OCI-LY1 (cell line): ENCODE measurements at regions not wholly inside any gene's neighbourhood (a gene's known extent, or its start where the extent isn't known, plus 50 kb on each side); places are given as distances from the start of the nearest gene placed in this dataset.

Source experiments
- H2AFZ ChIP-seq: fragments of 200-600 bp; sonication (generic), shearing (Covaris generic); 2 replicates; pipeline ENCODE4 v1.6.0; 2014; ENCODE audit warnings: antibody characterized with exemption, mild to moderate bottlenecking, low read length
- H3F3A ChIP-seq: fragments of 200-600 bp; sonication (generic), shearing (Covaris generic); 2 replicates; pipeline ENCODE4 v1.6.0; 2014; ENCODE audit warnings: mild to moderate bottlenecking, antibody characterized with exemption, low read length, moderate library complexity; ENCODE audit not compliant: insufficient read depth
- H3K27ac ChIP-seq: fragments of 200-600 bp; sonication (generic); 2 replicates; pipeline ENCODE4 v1.5.1; 2014; ENCODE audit warnings: low read length, mixed run types, mild to moderate bottlenecking, low read depth; ENCODE audit not compliant: poor library complexity, severe bottlenecking
- H3K27me3 ChIP-seq: fragments of 200-600 bp; sonication (generic); 2 replicates; pipeline ENCODE4 v1.6.0; 2014; ENCODE audit warnings: antibody characterized with exemption, mild to moderate bottlenecking, low read length, moderate library complexity; ENCODE audit not compliant: insufficient read depth
- H3K36me3 ChIP-seq: fragments of 200-600 bp; sonication (generic); 2 replicates; pipeline ENCODE4 v1.6.1; 2014; ENCODE audit warnings: mild to moderate bottlenecking, antibody characterized with exemption, low read length, moderate library complexity, mixed read lengths; ENCODE audit not compliant: insufficient read depth
- H3K4me1 ChIP-seq: fragments of 200-600 bp; sonication (generic); 2 replicates; pipeline ENCODE4 v1.5.1; 2014; ENCODE audit warnings: mild to moderate bottlenecking, low read length, moderate library complexity; ENCODE audit not compliant: insufficient read depth, severe bottlenecking
- H3K4me2 ChIP-seq: fragments of 200-600 bp; sonication (generic), shearing (Covaris generic); 2 replicates; pipeline ENCODE4 v1.6.1; 2014; ENCODE audit warnings: low read length
- H3K4me3 ChIP-seq: fragments of 200-600 bp; sonication (generic); 2 replicates; pipeline ENCODE4 v1.5.1; 2014; ENCODE audit warnings: low read length, low read depth, mild to moderate bottlenecking, mixed read lengths; ENCODE audit not compliant: poor library complexity, severe bottlenecking
- H3K79me2 ChIP-seq: fragments of 200-600 bp; shearing (Covaris generic); 2 replicates; pipeline ENCODE4 v1.6.1; 2016; ENCODE audit warnings: mixed run types, low read length, mixed read lengths; ENCODE audit not compliant: insufficient read depth
- H3K9ac ChIP-seq: fragments of 200-600 bp; sonication (generic), shearing (Covaris generic); 2 replicates; pipeline ENCODE4 v1.6.1; 2014; ENCODE audit warnings: mild to moderate bottlenecking, low read length, mixed read lengths
- H3K9me2 ChIP-seq: fragments of 200-600 bp; sonication (generic), shearing (Covaris generic); 2 replicates; pipeline ENCODE4 v1.6.1; 2014; ENCODE audit warnings: low read depth, mild to moderate bottlenecking, low read length, mixed read lengths
- H3K9me3 ChIP-seq: fragments of 200-600 bp; shearing (Covaris generic); 2 replicates; pipeline ENCODE4 v1.6.1; 2014; ENCODE audit warnings: low read length, mixed read lengths
- H4K20me1 ChIP-seq: fragments of 200-600 bp; sonication (generic), shearing (Covaris generic); 2 replicates; pipeline ENCODE4 v1.6.0; 2016; ENCODE audit warnings: mild to moderate bottlenecking, low read length; ENCODE audit not compliant: insufficient read depth
- EZH2 ChIP-seq: fragments of 200-600 bp; sonication (generic), shearing (Covaris generic); IDR thresholded peaks from 2 replicates; pipeline ENCODE4 v1.8.0; 2017; ENCODE audit warnings: borderline replicate concordance, mixed run types, mild to moderate bottlenecking, antibody characterized with exemption, low read length, moderate library complexity, mixed read lengths
- TF ChIP-seq, protein P1 (sequence below): fragments of 200-600 bp; sonication (generic), shearing (Covaris generic); IDR thresholded peaks from 2 replicates; pipeline ENCODE4 v1.5.1; 2017; ENCODE audit warnings: mild to moderate bottlenecking, antibody characterized with exemption, low read length, moderate library complexity, mixed read lengths

DNA sequence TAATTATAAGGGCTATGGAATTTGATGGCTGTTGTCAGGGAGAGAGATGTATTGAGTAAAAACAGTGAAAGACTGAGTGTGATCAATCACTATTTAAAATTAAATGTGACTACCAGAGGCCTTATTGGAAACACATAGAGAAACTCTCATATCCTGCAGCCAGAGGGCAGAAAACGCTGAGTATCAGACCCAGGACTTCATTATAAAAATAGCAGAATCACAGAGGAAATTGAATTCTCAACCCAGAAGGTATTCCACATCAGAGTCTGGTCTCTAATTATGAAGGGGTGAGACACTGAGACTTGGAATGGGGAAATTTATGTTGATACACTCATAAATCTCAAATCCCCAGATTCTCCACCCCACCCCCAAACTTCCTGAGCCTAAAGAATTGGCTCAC, 69.5 kb upstream of the IL6 start:
- no peaks in the 10 kb centered on the region for H3K9me3 ChIP-seq
- H3K9ac ChIP-seq, result no peak overlapping the region
- H3K4me2 ChIP-seq, result no peak overlapping the region
- H3K27ac ChIP-seq, result no peak overlapping the region
- no peak for TF ChIP-seq EZH2
- TF ChIP-seq, protein P1, sequence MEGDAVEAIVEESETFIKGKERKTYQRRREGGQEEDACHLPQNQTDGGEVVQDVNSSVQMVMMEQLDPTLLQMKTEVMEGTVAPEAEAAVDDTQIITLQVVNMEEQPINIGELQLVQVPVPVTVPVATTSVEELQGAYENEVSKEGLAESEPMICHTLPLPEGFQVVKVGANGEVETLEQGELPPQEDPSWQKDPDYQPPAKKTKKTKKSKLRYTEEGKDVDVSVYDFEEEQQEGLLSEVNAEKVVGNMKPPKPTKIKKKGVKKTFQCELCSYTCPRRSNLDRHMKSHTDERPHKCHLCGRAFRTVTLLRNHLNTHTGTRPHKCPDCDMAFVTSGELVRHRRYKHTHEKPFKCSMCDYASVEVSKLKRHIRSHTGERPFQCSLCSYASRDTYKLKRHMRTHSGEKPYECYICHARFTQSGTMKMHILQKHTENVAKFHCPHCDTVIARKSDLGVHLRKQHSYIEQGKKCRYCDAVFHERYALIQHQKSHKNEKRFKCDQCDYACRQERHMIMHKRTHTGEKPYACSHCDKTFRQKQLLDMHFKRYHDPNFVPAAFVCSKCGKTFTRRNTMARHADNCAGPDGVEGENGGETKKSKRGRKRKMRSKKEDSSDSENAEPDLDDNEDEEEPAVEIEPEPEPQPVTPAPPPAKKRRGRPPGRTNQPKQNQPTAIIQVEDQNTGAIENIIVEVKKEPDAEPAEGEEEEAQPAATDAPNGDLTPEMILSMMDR, result no peak
- H3F3A ChIP-seq, result no peaks in the 10 kb centered on the region
- H3K9me2 ChIP-seq, result no peaks in the 10 kb centered on the region
- no peaks in the 10 kb centered on the region for H3K4me1 ChIP-seq
- H3K27me3 ChIP-seq, result no peaks in the 10 kb centered on the region
- no peaks in the 10 kb centered on the region for H3K79me2 ChIP-seq
- H4K20me1 ChIP-seq, result no peaks in the 10 kb centered on the region
- H3K4me3 ChIP-seq, result no peak overlapping the region
- no peaks in the 10 kb centered on the region for H3K36me3 ChIP-seq
- H2AFZ ChIP-seq, result no peak overlapping the region

DNA sequence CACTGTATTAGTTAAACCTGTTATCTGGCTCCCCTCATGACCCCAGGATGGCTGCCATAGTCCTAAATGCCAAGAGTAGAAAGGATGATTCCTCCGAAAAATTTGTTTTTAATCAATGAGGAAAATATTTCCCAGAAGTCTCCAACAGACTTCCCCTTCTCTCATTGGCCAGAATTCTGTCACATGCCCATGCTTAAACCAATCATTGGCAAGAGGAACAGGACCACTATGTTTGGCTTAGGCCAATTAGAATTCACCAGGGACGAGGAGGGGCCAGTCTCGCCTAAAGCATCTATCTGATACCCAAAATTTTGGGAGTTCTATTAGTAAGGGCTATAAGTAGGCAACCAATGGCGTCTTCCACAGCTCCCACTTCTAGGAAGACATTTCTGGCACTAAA, 71.2 kb upstream of the IL6 start:
- Histone ChIP-seq H3K4me3 (no peak overlapping the region), H2AFZ (no peak overlapping the region), H3K4me2 (no peak overlapping the region), H3K36me3 (no peaks in the 10 kb centered on the region), H3K9ac (no peak overlapping the region), H3K79me2 (no peaks in the 10 kb centered on the region), H3F3A (no peaks in the 10 kb centered on the region), H3K9me2 (no peaks in the 10 kb centered on the region), H3K9me3 (no peaks in the 10 kb centered on the region), H3K27ac (no peak overlapping the region), H4K20me1 (no peaks in the 10 kb centered on the region), H3K4me1 (no peaks in the 10 kb centered on the region), H3K27me3 (no peaks in the 10 kb centered on the region)
- TF ChIP-seq EZH2, result no peak
- TF ChIP-seq, protein P1, result no peak

DNA sequence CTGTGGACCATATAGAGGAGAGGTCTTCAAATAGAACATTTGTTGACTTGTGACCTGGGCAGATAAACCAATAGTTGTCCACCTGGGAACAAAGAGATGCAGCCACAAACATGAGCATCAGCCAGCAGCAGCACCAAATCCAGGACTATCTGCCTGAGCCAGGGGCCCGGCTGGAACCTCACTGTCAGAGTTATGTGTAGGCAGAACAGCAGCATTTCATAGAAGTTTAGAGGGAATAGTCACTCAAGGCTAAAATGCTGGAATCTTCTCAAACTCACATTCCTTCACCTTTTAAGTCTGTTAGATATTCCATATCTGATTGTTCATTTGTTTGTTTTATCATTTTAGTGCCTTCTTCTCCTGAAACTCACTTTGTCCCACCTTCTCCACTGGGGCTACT, 72.2 kb upstream of the IL6 start:
- no peaks in the 10 kb centered on the region for H3K9me3 ChIP-seq
- no peak overlapping the region for H3K9ac ChIP-seq
- H3K27ac ChIP-seq, result no peak overlapping the region
- H3K27me3 ChIP-seq, result no peaks in the 10 kb centered on the region
- H3K4me2 ChIP-seq, result no peak overlapping the region
- no peaks in the 10 kb centered on the region for H3F3A ChIP-seq
- H3K36me3 ChIP-seq, result no peaks in the 10 kb centered on the region
- no peak overlapping the region for H2AFZ ChIP-seq
- no peak overlapping the region for H3K4me3 ChIP-seq
- no peaks in the 10 kb centered on the region for H3K4me1 ChIP-seq
- no peaks in the 10 kb centered on the region for H3K9me2 ChIP-seq
- H3K79me2 ChIP-seq, result no peaks in the 10 kb centered on the region
- no peak for TF ChIP-seq EZH2
- TF ChIP-seq, protein P1, result no peak
- no peaks in the 10 kb centered on the region for H4K20me1 ChIP-seq
